ENCODE measurements at regions not wholly inside any gene's neighbourhood (a gene's known extent, or its start where the extent isn't known, plus 50 kb on each side); places are given as distances from the start of the nearest gene placed in this dataset.

GRCh38 chr6:51349857-51350256 is 531.2 kb downstream of the TFAP2B start:
- ChIA-PET CTCF (interaction anchor here (0.7 kb wide), 1 partner anchor 13 kb away, joined by 3 read pairs; no protein-coding TSS in a partner anchor), POLR2A (no interaction called here)
- TF ChIP-seq ZNF280D (tag by site-specific recombination; IDR thresholded peaks at IDR 0.05): no peak
- no peak for TF ChIP-seq ZNF677 (tag by site-specific recombination; IDR thresholded peaks at IDR 0.05)
- TF ChIP-seq ZNF514 (tag by site-specific recombination; IDR thresholded peaks at IDR 0.05): no peak
- no peak for TF ChIP-seq ZNF544 (tag by site-specific recombination; IDR thresholded peaks at IDR 0.05)
- TF ChIP-seq PRDM4 (tag by site-specific recombination; IDR thresholded peaks at IDR 0.05): no peak
- TF ChIP-seq, protein P1, sequence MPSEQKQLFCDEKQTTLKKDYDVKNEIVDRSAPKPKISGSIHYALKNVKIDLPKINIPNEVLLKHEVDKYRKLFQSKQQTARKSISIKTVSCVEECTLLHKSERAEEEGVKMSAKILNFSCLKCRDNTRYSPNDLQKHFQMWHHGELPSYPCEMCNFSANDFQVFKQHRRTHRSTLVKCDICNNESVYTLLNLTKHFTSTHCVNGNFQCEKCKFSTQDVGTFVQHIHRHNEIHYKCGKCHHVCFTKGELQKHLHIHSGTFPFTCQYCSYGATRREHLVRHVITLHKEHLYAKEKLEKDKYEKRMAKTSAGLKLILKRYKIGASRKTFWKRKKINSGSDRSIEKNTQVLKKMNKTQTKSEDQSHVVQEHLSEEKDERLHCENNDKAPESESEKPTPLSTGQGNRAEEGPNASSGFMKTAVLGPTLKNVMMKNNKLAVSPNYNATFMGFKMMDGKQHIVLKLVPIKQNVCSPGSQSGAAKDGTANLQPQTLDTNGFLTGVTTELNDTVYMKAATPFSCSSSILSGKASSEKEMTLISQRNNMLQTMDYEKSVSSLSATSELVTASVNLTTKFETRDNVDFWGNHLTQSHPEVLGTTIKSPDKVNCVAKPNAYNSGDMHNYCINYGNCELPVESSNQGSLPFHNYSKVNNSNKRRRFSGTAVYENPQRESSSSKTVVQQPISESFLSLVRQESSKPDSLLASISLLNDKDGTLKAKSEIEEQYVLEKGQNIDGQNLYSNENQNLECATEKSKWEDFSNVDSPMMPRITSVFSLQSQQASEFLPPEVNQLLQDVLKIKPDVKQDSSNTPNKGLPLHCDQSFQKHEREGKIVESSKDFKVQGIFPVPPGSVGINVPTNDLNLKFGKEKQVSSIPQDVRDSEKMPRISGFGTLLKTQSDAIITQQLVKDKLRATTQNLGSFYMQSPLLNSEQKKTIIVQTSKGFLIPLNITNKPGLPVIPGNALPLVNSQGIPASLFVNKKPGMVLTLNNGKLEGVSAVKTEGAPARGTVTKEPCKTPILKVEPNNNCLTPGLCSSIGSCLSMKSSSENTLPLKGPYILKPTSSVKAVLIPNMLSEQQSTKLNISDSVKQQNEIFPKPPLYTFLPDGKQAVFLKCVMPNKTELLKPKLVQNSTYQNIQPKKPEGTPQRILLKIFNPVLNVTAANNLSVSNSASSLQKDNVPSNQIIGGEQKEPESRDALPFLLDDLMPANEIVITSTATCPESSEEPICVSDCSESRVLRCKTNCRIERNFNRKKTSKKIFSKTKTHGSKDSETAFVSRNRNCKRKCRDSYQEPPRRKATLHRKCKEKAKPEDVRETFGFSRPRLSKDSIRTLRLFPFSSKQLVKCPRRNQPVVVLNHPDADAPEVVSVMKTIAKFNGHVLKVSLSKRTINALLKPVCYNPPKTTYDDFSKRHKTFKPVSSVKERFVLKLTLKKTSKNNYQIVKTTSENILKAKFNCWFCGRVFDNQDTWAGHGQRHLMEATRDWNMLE (tag by site-specific recombination; conservative IDR thresholded peaks at IDR 0.05; ENCODE audit: low read depth): no peak

GRCh38 chr6:51350308-51350904 is 531.7 kb downstream of the TFAP2B start:
- CTCF ChIA-PET: interaction anchor here (0.7 to 1.1 kb wide), 3 partner anchors 10 to 1226 kb away, joined by 3 read pairs; no protein-coding TSS in a partner anchor

More at GRCh38 chr6:51349857-51350256, 531.2 kb downstream of the TFAP2B start:
- Histone ChIP-seq H3K27ac (ENCODE audit: extremely low read depth, low read depth, low read length) (no peak overlapping the region), H3K4me1 (ENCODE audit: control insufficient read depth, insufficient read depth, low read length) (no peaks in the 10 kb centered on the region), H3K36me3 (ENCODE audit: control insufficient read depth in 2 of 2, insufficient read depth in 1 of 2, low read length in 2 of 2) (no peaks in the 10 kb centered on the region), H3K9me3 (ENCODE audit: control insufficient read depth, insufficient read depth, low read depth, low read length) (no peaks in the 10 kb centered on the region), H3K4me3 (ENCODE audit: low read depth, low read length) (no peak overlapping the region)

More at GRCh38 chr6:51350308-51350904, 531.7 kb downstream of the TFAP2B start:
- no peak overlapping the region for H3K27ac ChIP-seq (ENCODE audit: extremely low read depth, low read depth, low read length)
- TF ChIP-seq ZNF776 (tag by site-specific recombination; IDR thresholded peaks at IDR 0.05; ENCODE audit: borderline replicate concordance) (no peak), ZNF2 (tag by site-specific recombination; IDR thresholded peaks at IDR 0.05) (no peak), ZNF544 (tag by site-specific recombination; IDR thresholded peaks at IDR 0.05) (no peak), PRDM4 (tag by site-specific recombination; IDR thresholded peaks at IDR 0.05) (no peak), ZNF398 (tag by site-specific recombination; IDR thresholded peaks at IDR 0.05) (no peak), ZBTB21 (tag by site-specific recombination; IDR thresholded peaks at IDR 0.05) (no peak), SALL2 (tag by site-specific recombination; IDR thresholded peaks at IDR 0.05; ENCODE audit: borderline replicate concordance) (no peak), MZF1 (tag by site-specific recombination; IDR thresholded peaks at IDR 0.05; ENCODE audit: borderline replicate concordance) (no peak)
- no peaks in the 10 kb centered on the region for H3K4me1 ChIP-seq (ENCODE audit: control insufficient read depth, insufficient read depth, low read length)
- POLR2A ChIA-PET: no interaction called here
- no peaks in the 10 kb centered on the region for H3K9me3 ChIP-seq (ENCODE audit: control insufficient read depth, insufficient read depth, low read depth, low read length)
- no peak overlapping the region for H3K4me3 ChIP-seq (ENCODE audit: low read depth, low read length)
- no peaks in the 10 kb centered on the region for H3K36me3 ChIP-seq (ENCODE audit: control insufficient read depth in 2 of 2, insufficient read depth in 1 of 2, low read length in 2 of 2)

All from HEK293 (cell line).